Stimulated activated CD4-positive, alpha-beta T cell treated with anti-CD3 and anti-CD28 coated beads, TNF-alpha, amount 100 ng/mL, for 24 hours (primary cell): ENCODE measurements at regions not wholly inside any gene's neighbourhood (a gene's known extent, or its start where the extent isn't known, plus 50 kb on each side); places are given as distances from the start of the nearest gene placed in this dataset.
"Not testable (repeated sequence)": the region's sequence is repeated elsewhere in the genome, so short reads cannot be mapped to it uniquely, and the experiment has no call there.

ENCODE experiments used
- DNase-seq, 3 experiments: peaks; one replicate each; pipeline ENCODE4 v3.0.0-alpha.2; 2020; ENCODE audit warnings: low read depth in 3 of 3

- DNase-seq: no peak
Observed at GRCh38 chr5:62896121-62896893, 317.7 kb downstream of the LRRC70 start.

- no peak for DNase-seq
Observed at GRCh38 chr5:62886603-62887315, 308.1 kb downstream of the LRRC70 start.

- DNase-seq: not testable (repeated sequence)
Observed at GRCh38 chr5:62837330-62837729, 258.7 kb downstream of the LRRC70 start.

- DNase-seq: no peak
Observed at GRCh38 chr5:62829604-62829986, 251.0 kb downstream of the LRRC70 start.

- DNase-seq: no peak
Observed at GRCh38 chr5:62828742-62829603, 250.4 kb downstream of the LRRC70 start.

GRCh38 chr5:62825623-62826220 lies 247.1 kb downstream of the LRRC70 start:
- DNase-seq: no peak

- DNase-seq: no peak
Observed at GRCh38 chr5:62824936-62825335, 246.3 kb downstream of the LRRC70 start.

GRCh38 chr5:62817043-62817442 lies 238.4 kb downstream of the LRRC70 start:
- not testable (repeated sequence) for DNase-seq

- DNase-seq: no peak
Observed at GRCh38 chr5:62814991-62815390, 236.4 kb downstream of the LRRC70 start.

GRCh38 chr5:62812621-62813255 lies 234.1 kb downstream of the LRRC70 start:
- no peak for DNase-seq

GRCh38 chr5:62804819-62805218 lies 226.2 kb downstream of the LRRC70 start:
- not testable (repeated sequence) for DNase-seq

GRCh38 chr5:62795926-62796325 lies 217.3 kb downstream of the LRRC70 start:
- DNase-seq: no peak

- DNase-seq: no peak
Observed at GRCh38 chr5:62794456-62794855, 215.8 kb downstream of the LRRC70 start.

GRCh38 chr5:62791059-62791458 lies 212.4 kb downstream of the LRRC70 start:
- DNase-seq: no peak

GRCh38 chr5:62790348-62790747 lies 211.7 kb downstream of the LRRC70 start:
- no peak for DNase-seq

GRCh38 chr5:62786099-62786498 lies 207.5 kb downstream of the LRRC70 start:
- DNase-seq: no peak

- DNase-seq: no peak
Observed at GRCh38 chr5:62785588-62785987, 207.0 kb downstream of the LRRC70 start.

GRCh38 chr5:62783374-62784057 lies 204.9 kb downstream of the LRRC70 start:
- DNase-seq: no peak

- DNase-seq: no peak
Observed at GRCh38 chr5:62780888-62781287, 202.3 kb downstream of the LRRC70 start.

GRCh38 chr5:62780230-62780629 lies 201.6 kb downstream of the LRRC70 start:
- no peak for DNase-seq

GRCh38 chr5:62779010-62779422 lies 200.4 kb downstream of the LRRC70 start:
- no peak for DNase-seq
